Pancreas (tissue), 10 donors: ENCODE measurements at regions not wholly inside any gene's neighbourhood (a gene's known extent, or its start where the extent isn't known, plus 50 kb on each side); places are given as distances from the start of the nearest gene placed in this dataset.

ENCODE experiments used
- ATAC-seq, 4 donors: fragments of 200-7000 bp; cut with Tn5 transposase; one replicate each; pipeline versions ENCODE4 v1.8.0 to v1.9.1; 2020; ENCODE audit warnings: mild to moderate bottlenecking in 4 of 4, moderate library complexity in 4 of 4
- DNase-seq, 6 donors: peaks; one replicate each; pipeline ENCODE4 v3.0.0-alpha.2; 2020
- FAIRE-seq: peaks from 2 replicates; lab custom pipeline; 2012; peaks lifted over from hg19 to GRCh38; lab: Jason Lieb, UNC
- H3K27ac ChIP-seq, 4 donors: fragments of 200-600 bp; sonication (generic); 1 replicate in 3 of 4; 2 replicates in 1 of 4; pipeline versions ENCODE4 v1.5.0 to v1.8.0; 2020
- H3K27me3 ChIP-seq, 4 donors: fragments of 200-600 bp; one replicate each; pipeline ENCODE4 v1.8.0; 2021
- H3K36me3 ChIP-seq, 3 donors: fragments of 200-600 bp; sonication (generic) in 1 of 3; one replicate each; pipeline versions ENCODE4 v1.5.0 to v1.8.0; 2020 to 2021
- H3K4me1 ChIP-seq, 3 donors: fragments of 200-600 bp; one replicate each; pipeline ENCODE4 v1.8.0; 2021
- H3K4me3 ChIP-seq, 4 donors: fragments of 200-600 bp; sonication (generic) in 2 of 4; one replicate each; pipeline versions ENCODE4 v1.5.0 to v1.8.0; 2020 to 2021
- H3K9me3 ChIP-seq, 4 donors: fragments of 200-600 bp; one replicate each; pipeline ENCODE4 v1.8.0; 2021
- WGBS, 2 donors: extraction: QIAGEN DNeasy Blood & Tissue Kit; methylation state at CpG; one replicate each; pipeline ENCODE4 v1.1.7; 2013; 5-methylcytosine and 5-hydroxymethylcytosine counted together
- intact Hi-C, 3 donors: fragments of 100-400 bp; cut with DNase I; formaldehyde crosslinking; loops; one replicate each; pipeline versions ENCODE4 v1.11.1 to v1.14.2; 2022
- TF ChIP-seq, protein P1 (sequence below), 4 donors: fragments of 200-600 bp; sonication (generic) in 3 of 4; IDR thresholded peaks; one replicate each; pipeline versions ENCODE4 v1.5.0 to v1.8.0; 2021; ENCODE audit warnings: antibody characterized with exemption in 4 of 4
- donor health status: healthy with polysubstance abuse.
- donor health status: DM: no; HTN: no; CAD: no; lungs with moderate emphysema.
- donor health status: DM: no; HTN: no; CAD: no.
- donor health status: control.
- donor health status: control.
- donor health status: Bipolar disorder and iron deficiency.
- donor health status: DM: yes; HTN: yes; CAD: no.
- donor health status: DM: no; HTN: no; CAD: no.
- donor health status: DM: no; HTN: no; CAD: no.
- donor health status: DM: yes; HTN: yes; CAD: no.

DNA sequence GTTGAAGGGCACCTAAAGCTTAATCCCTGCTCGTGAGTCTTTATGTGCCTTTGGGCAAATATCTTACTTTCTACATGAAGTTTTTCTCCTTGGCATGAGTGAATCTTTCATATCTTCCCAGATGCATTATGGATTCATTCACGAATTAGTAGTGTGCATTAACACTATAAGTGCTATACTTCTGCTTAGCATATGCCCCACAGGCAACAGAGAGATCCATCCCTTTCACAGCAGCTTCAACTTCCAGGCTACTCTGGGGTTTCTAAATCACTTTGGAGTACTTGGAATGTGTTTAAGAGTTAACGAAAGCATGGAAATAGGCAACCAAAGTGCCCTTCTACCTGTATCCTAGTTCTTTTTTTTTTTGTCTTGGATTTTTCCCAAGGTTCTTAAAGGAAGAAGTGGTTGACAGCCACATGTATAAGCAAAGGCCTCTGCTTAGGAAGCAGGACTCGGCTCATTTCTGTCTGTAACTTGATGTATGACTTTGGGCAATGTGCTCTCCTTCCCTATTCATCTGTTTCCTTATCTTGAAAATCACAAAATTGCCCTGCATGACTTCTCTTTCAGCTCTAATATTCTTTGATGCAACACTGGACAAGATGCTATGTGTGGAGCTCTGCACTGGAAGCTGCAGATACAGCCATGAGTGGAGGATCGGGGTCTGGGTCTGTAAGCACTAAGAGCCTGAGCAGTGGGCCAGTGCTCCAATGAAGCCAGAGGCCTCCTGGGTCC, 54.5 kb upstream of the ME3 start:
- Histone ChIP-seq H3K36me3 (no peaks in the 10 kb centered on the region), H3K27me3 (no peaks in the 10 kb centered on the region), H3K27ac (no peak overlapping the region), H3K4me1 (no peaks in the 10 kb centered on the region), H3K9me3 (no peaks in the 10 kb centered on the region), H3K4me3 (no peak overlapping the region)
- TF ChIP-seq, protein P1, sequence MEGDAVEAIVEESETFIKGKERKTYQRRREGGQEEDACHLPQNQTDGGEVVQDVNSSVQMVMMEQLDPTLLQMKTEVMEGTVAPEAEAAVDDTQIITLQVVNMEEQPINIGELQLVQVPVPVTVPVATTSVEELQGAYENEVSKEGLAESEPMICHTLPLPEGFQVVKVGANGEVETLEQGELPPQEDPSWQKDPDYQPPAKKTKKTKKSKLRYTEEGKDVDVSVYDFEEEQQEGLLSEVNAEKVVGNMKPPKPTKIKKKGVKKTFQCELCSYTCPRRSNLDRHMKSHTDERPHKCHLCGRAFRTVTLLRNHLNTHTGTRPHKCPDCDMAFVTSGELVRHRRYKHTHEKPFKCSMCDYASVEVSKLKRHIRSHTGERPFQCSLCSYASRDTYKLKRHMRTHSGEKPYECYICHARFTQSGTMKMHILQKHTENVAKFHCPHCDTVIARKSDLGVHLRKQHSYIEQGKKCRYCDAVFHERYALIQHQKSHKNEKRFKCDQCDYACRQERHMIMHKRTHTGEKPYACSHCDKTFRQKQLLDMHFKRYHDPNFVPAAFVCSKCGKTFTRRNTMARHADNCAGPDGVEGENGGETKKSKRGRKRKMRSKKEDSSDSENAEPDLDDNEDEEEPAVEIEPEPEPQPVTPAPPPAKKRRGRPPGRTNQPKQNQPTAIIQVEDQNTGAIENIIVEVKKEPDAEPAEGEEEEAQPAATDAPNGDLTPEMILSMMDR (IDR thresholded peaks at IDR 0.05) = no peak
- ATAC-seq (no peak), DNase-seq (no peak), FAIRE-seq (no peak)
- intact Hi-C loops = no loop called here
- WGBS, 2 donors = 74 to 83% methylated on average over 5 of the region's 5 CpGs

DNA sequence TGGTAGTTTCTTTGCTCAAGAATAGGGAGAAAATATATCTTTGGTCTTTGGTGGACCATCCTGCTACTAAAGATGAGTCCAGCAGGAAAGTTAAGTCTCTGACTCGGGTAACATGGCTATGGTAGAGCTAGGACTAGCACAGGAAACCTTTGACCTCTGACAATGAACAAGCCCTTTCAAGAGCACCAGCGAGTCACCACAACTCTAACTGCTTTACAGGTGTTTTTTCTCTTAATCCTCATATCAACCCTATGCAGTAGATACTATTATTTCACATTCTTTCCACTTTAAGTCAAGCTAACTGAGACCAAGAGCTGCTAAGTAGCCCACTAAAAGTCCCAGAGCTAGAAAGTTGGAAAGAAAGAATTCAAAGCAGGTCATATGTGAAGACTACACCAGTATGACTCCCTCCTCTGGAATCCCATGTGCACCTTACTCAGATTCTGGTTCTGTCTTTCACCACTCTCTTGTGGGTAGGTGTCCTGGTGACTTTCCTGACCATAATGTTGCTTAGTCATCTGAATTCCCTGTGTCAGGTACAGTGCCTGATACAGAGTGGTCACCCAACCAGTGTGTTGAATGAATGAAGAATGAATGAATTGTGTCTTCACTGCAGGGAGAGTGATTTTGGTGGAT, 53.8 kb upstream of the ME3 start:
- no peak for FAIRE-seq
- DNase-seq = no peak
- no peak for ATAC-seq
- intact Hi-C loops = no loop called here
- Histone ChIP-seq H3K36me3 (no peaks in the 10 kb centered on the region), H3K27ac (no peak overlapping the region), H3K4me1 (no peaks in the 10 kb centered on the region), H3K9me3 (no peaks in the 10 kb centered on the region), H3K27me3 (no peaks in the 10 kb centered on the region), H3K4me3 (no peak overlapping the region)
- TF ChIP-seq, protein P1 (IDR thresholded peaks at IDR 0.05) = no peak
- WGBS, 2 donors = 91 to 96% methylated on average over 2 of the region's 2 CpGs

DNA sequence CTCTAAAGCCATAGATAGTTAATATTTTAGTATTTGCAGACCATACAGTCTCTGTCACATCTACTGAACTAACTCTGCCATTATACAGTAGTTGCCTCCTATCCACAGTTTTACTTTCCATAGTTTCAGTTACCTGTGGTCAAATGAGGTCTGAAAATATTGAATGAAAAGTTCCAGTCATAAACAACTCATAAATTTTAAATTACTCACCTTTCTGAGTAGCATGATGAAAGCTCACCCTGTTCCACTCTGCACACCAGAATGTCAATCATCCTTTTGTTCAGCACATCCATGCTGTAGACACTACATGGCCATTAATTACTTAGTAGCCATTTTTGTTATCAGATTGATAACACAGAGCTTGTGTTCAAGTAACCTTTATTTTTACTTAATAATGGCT, 51.7 kb upstream of the ME3 start:
- Histone ChIP-seq H3K9me3 (no peaks in the 10 kb centered on the region), H3K27ac (no peak overlapping the region), H3K36me3 (no peaks in the 10 kb centered on the region), H3K27me3 (no peaks in the 10 kb centered on the region), H3K4me1 (no peaks in the 10 kb centered on the region), H3K4me3 (no peak overlapping the region)
- DNase-seq (no peak), FAIRE-seq (no peak), ATAC-seq (no peak)
- TF ChIP-seq, protein P1 (IDR thresholded peaks at IDR 0.05) = no peak
- intact Hi-C loops = no loop called here

DNA sequence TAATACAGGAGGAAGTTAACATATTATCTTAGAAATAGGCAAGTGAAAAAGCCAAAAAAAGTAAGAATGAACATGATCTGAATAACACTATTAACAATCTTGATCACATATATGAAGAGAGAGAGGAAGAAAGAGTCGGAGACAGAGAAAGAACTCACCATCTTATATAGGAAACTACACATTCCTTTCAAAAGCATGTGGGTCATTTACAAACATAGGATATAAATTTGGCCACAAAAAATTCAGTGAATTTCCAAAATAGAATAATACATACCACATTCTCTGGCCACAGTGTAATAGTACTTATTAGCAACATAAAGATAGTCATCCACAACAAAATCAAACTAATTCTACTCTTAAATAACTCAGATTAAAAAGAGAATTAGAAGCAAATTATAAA, 50.9 kb upstream of the ME3 start:
- intact Hi-C loops = no loop called here
- no peak for FAIRE-seq
- Histone ChIP-seq H3K9me3 (no peaks in the 10 kb centered on the region), H3K36me3 (no peaks in the 10 kb centered on the region), H3K27ac (no peak overlapping the region), H3K27me3 (no peaks in the 10 kb centered on the region), H3K4me3 (no peak overlapping the region), H3K4me1 (no peaks in the 10 kb centered on the region)
- no peak for ATAC-seq
- DNase-seq = no peak
- WGBS, 2 donors = 97 to 100% methylated on average over 1 of the region's 1 CpG
- TF ChIP-seq, protein P1 (IDR thresholded peaks at IDR 0.05) = no peak

DNA sequence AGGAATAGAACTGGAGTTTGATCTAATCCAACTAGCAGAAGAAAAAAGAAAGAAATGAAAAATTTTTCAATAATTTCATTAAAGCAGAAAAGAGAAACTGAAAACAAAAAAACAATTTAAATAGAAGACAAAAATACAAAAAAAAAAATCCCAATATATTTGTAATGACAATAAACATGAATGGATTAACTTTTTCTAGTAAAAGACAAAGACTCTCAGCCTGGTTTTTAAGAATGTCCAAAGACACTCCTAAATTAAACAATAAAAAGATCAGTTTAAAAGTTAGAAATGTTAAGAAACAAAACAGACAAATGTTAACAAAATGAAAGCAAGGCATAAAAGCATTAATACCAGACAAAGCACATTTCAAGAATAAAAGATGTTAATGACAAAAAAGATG, 50.3 kb upstream of the ME3 start:
- TF ChIP-seq, protein P1 (IDR thresholded peaks at IDR 0.05) = no peak
- Histone ChIP-seq H3K27me3 (no peaks in the 10 kb centered on the region), H3K9me3 (no peaks in the 10 kb centered on the region), H3K4me1 (no peaks in the 10 kb centered on the region), H3K27ac (no peak overlapping the region), H3K36me3 (no peaks in the 10 kb centered on the region), H3K4me3 (no peak overlapping the region)
- intact Hi-C loops = no loop called here
- DNase-seq = no peak
- no peak for ATAC-seq
- no peak for FAIRE-seq
